C4-2B (cell line): ENCODE measurements at regions not wholly inside any gene's neighbourhood (a gene's known extent, or its start where the extent isn't known, plus 50 kb on each side); places are given as distances from the start of the nearest gene placed in this dataset.

Source experiments
- H3K27ac ChIP-seq: fragments of 450-650 bp; 2 replicates; pipeline ENCODE4 v1.5.1; 2017
- CTCF ChIP-seq: fragments of 450-650 bp; conservative IDR thresholded peaks from 2 replicates; pipeline ENCODE4 v1.5.1; 2017; ENCODE audit warnings: mild to moderate bottlenecking
- ZFX ChIP-seq: fragments of 450-650 bp; IDR thresholded peaks from 2 replicates; pipeline ENCODE4 v1.6.1; 2017

GRCh38 chr4:8699479-8700145 lies 107.0 kb downstream of the CPZ start:
- no peak overlapping the region for H3K27ac ChIP-seq
- TF ChIP-seq ZFX (no peak), CTCF (no peak)

GRCh38 chr4:8699063-8699385 lies 106.5 kb downstream of the CPZ start:
- TF ChIP-seq ZFX (no peak), CTCF (no peak)
- H3K27ac ChIP-seq, result no peak overlapping the region

- no peak for TF ChIP-seq ZFX
- no peak for TF ChIP-seq CTCF
- H3K27ac ChIP-seq, result no peak overlapping the region
These were observed 105.9 kb downstream of the CPZ start for GRCh38 chr4:8698341-8699062.

- no peak overlapping the region for H3K27ac ChIP-seq
- TF ChIP-seq ZFX (no peak), CTCF (no peak)
These were observed 105.3 kb downstream of the CPZ start for GRCh38 chr4:8697826-8698225.

GRCh38 chr4:8696369-8697127 lies 104.0 kb downstream of the CPZ start:
- TF ChIP-seq ZFX, result no peak
- TF ChIP-seq CTCF, result no peak
- H3K27ac ChIP-seq, result no peak overlapping the region

- TF ChIP-seq CTCF (no peak), ZFX (no peak)
These were observed 103.0 kb downstream of the CPZ start for GRCh38 chr4:8695237-8696219.

More at GRCh38 chr4:8695237-8696219, 103.0 kb downstream of the CPZ start:
- H3K27ac ChIP-seq, result no peak overlapping the region
